ENCODE measurements at regions not wholly inside any gene's neighbourhood (a gene's known extent, or its start where the extent isn't known, plus 50 kb on each side); places are given as distances from the start of the nearest gene placed in this dataset.

- H3K27ac Mint-ChIP-seq, result no peak overlapping the region
- peaks cover 35% of the 10 kb centered on the region for H3K27me3 Mint-ChIP-seq
- no peak for ATAC-seq (replicated peaks)
- H3K4me1 Mint-ChIP-seq, result no peaks in the 10 kb centered on the region
- peaks cover 4% of the 10 kb centered on the region for H3K9me3 Mint-ChIP-seq
- H3K36me3 Mint-ChIP-seq (ENCODE audit: low read depth), result no peaks in the 10 kb centered on the region
- no peak overlapping the region for H3K4me3 Mint-ChIP-seq
These were observed 195.8 kb upstream of the TNP1 start for GRCh38 chr2:217055624-217056023.

GRCh38 chr2:217054791-217055190 is 194.9 kb upstream of the TNP1 start:
- Mint-ChIP-seq H3K4me3 (no peak overlapping the region), H3K36me3 (ENCODE audit: low read depth) (no peaks in the 10 kb centered on the region), H3K4me1 (no peaks in the 10 kb centered on the region), H3K9me3 (peaks cover 4% of the 10 kb centered on the region), H3K27ac (no peak overlapping the region), H3K27me3 (peaks cover 36% of the 10 kb centered on the region)
- no peak for ATAC-seq (replicated peaks)

GRCh38 chr2:217052856-217053577 is 193.2 kb upstream of the TNP1 start:
- Mint-ChIP-seq H3K36me3 (ENCODE audit: low read depth) (no peaks in the 10 kb centered on the region), H3K27me3 (peaks cover 42% of the 10 kb centered on the region), H3K9me3 (peaks cover 4% of the 10 kb centered on the region), H3K4me1 (no peaks in the 10 kb centered on the region), H3K4me3 (no peak overlapping the region), H3K27ac (no peak overlapping the region)
- ATAC-seq (replicated peaks), result no peak

- no peaks in the 10 kb centered on the region for H3K4me1 Mint-ChIP-seq
- H3K36me3 Mint-ChIP-seq (ENCODE audit: low read depth), result no peaks in the 10 kb centered on the region
- H3K27me3 Mint-ChIP-seq, result peaks cover 33% of the 10 kb centered on the region
- ATAC-seq (replicated peaks), result no peak
- no peak overlapping the region for H3K27ac Mint-ChIP-seq
- H3K4me3 Mint-ChIP-seq, result no peak overlapping the region
- H3K9me3 Mint-ChIP-seq, result peaks cover 4% of the 10 kb centered on the region
These were observed 191.6 kb upstream of the TNP1 start for GRCh38 chr2:217051416-217051815.

GRCh38 chr2:217049956-217050355 is 190.1 kb upstream of the TNP1 start:
- Mint-ChIP-seq H3K4me1 (no peaks in the 10 kb centered on the region), H3K4me3 (no peak overlapping the region), H3K9me3 (peaks cover 4% of the 10 kb centered on the region), H3K36me3 (ENCODE audit: low read depth) (no peaks in the 10 kb centered on the region), H3K27me3 (peaks cover 34% of the 10 kb centered on the region), H3K27ac (no peak overlapping the region)
- no peak for ATAC-seq (replicated peaks)

GRCh38 chr2:217049422-217049821 is 189.6 kb upstream of the TNP1 start:
- H3K9me3 Mint-ChIP-seq, result peaks cover 4% of the 10 kb centered on the region
- peaks cover 32% of the 10 kb centered on the region for H3K27me3 Mint-ChIP-seq
- H3K4me3 Mint-ChIP-seq, result no peak overlapping the region
- H3K27ac Mint-ChIP-seq, result no peak overlapping the region
- no peak for ATAC-seq (replicated peaks)
- H3K4me1 Mint-ChIP-seq, result no peaks in the 10 kb centered on the region
- H3K36me3 Mint-ChIP-seq (ENCODE audit: low read depth), result no peaks in the 10 kb centered on the region

- Mint-ChIP-seq H3K27ac (no peak overlapping the region), H3K9me3 (peaks cover 2% of the 10 kb centered on the region), H3K4me3 (no peak overlapping the region), H3K36me3 (ENCODE audit: low read depth) (no peaks in the 10 kb centered on the region), H3K27me3 (peaks cover 28% of the 10 kb centered on the region), H3K4me1 (no peaks in the 10 kb centered on the region)
- no peak for ATAC-seq (replicated peaks)
These were observed 188.9 kb upstream of the TNP1 start for GRCh38 chr2:217048730-217049129.

- ATAC-seq (replicated peaks), result no peak
- no peaks in the 10 kb centered on the region for H3K4me1 Mint-ChIP-seq
These were observed 187.8 kb upstream of the TNP1 start for GRCh38 chr2:217047631-217048030.

GRCh38 chr2:217047209-217047608 is 187.3 kb upstream of the TNP1 start:
- ATAC-seq (replicated peaks), result no peak
- H3K9me3 Mint-ChIP-seq, result no peaks in the 10 kb centered on the region
- H3K4me3 Mint-ChIP-seq, result no peak overlapping the region
- H3K36me3 Mint-ChIP-seq (ENCODE audit: low read depth), result no peaks in the 10 kb centered on the region
- H3K27ac Mint-ChIP-seq, result no peak overlapping the region
- H3K27me3 Mint-ChIP-seq, result peaks cover 20% of the 10 kb centered on the region
- H3K4me1 Mint-ChIP-seq, result no peaks in the 10 kb centered on the region

More at GRCh38 chr2:217047631-217048030, 187.8 kb upstream of the TNP1 start:
- Mint-ChIP-seq H3K27me3 (peaks cover 23% of the 10 kb centered on the region), H3K36me3 (ENCODE audit: low read depth) (no peaks in the 10 kb centered on the region), H3K4me3 (no peak overlapping the region), H3K27ac (no peak overlapping the region), H3K9me3 (no peaks in the 10 kb centered on the region)

- Mint-ChIP-seq H3K4me1 (no peaks in the 10 kb centered on the region), H3K27me3 (peaks cover 22% of the 10 kb centered on the region), H3K9me3 (no peaks in the 10 kb centered on the region), H3K27ac (no peak overlapping the region), H3K36me3 (ENCODE audit: low read depth) (no peaks in the 10 kb centered on the region), H3K4me3 (no peak overlapping the region)
- ATAC-seq (replicated peaks), result no peak
These were observed 186.0 kb upstream of the TNP1 start for GRCh38 chr2:217045700-217046475.

- H3K4me1 Mint-ChIP-seq, result no peaks in the 10 kb centered on the region
- no peak overlapping the region for H3K4me3 Mint-ChIP-seq
- ATAC-seq (replicated peaks), result no peak
- H3K9me3 Mint-ChIP-seq, result no peaks in the 10 kb centered on the region
- no peaks in the 10 kb centered on the region for H3K36me3 Mint-ChIP-seq (ENCODE audit: low read depth)
- peaks cover 6% of the 10 kb centered on the region for H3K27me3 Mint-ChIP-seq
- no peak overlapping the region for H3K27ac Mint-ChIP-seq
These were observed 180.2 kb upstream of the TNP1 start for GRCh38 chr2:217040099-217040498.

GRCh38 chr2:217038001-217038400 is 178.1 kb upstream of the TNP1 start:
- H3K4me1 Mint-ChIP-seq, result no peaks in the 10 kb centered on the region
- H3K9me3 Mint-ChIP-seq, result no peaks in the 10 kb centered on the region
- H3K4me3 Mint-ChIP-seq, result no peak overlapping the region
- no peak for ATAC-seq (replicated peaks)
- H3K27me3 Mint-ChIP-seq, result peaks cover 9% of the 10 kb centered on the region
- no peak overlapping the region for H3K27ac Mint-ChIP-seq
- no peaks in the 10 kb centered on the region for H3K36me3 Mint-ChIP-seq (ENCODE audit: low read depth)

GRCh38 chr2:217037353-217037752 is 177.5 kb upstream of the TNP1 start:
- no peaks in the 10 kb centered on the region for H3K4me1 Mint-ChIP-seq
- no peaks in the 10 kb centered on the region for H3K36me3 Mint-ChIP-seq (ENCODE audit: low read depth)
- no peak for ATAC-seq (replicated peaks)
- no peak overlapping the region for H3K4me3 Mint-ChIP-seq
- no peaks in the 10 kb centered on the region for H3K9me3 Mint-ChIP-seq
- peaks cover 9% of the 10 kb centered on the region for H3K27me3 Mint-ChIP-seq
- H3K27ac Mint-ChIP-seq, result no peak overlapping the region

GRCh38 chr2:217035967-217036366 is 176.1 kb upstream of the TNP1 start:
- Mint-ChIP-seq H3K36me3 (ENCODE audit: low read depth) (no peaks in the 10 kb centered on the region), H3K9me3 (peaks cover 4% of the 10 kb centered on the region), H3K4me1 (no peaks in the 10 kb centered on the region), H3K4me3 (no peak overlapping the region), H3K27ac (no peak overlapping the region), H3K27me3 (peaks cover 8% of the 10 kb centered on the region)
- no peak for ATAC-seq (replicated peaks)

GRCh38 chr2:217033186-217033585 is 173.3 kb upstream of the TNP1 start:
- peaks cover 7% of the 10 kb centered on the region for H3K9me3 Mint-ChIP-seq
- H3K36me3 Mint-ChIP-seq (ENCODE audit: low read depth), result no peaks in the 10 kb centered on the region
- H3K27ac Mint-ChIP-seq, result no peak overlapping the region
- peaks cover 13% of the 10 kb centered on the region for H3K27me3 Mint-ChIP-seq
- no peaks in the 10 kb centered on the region for H3K4me1 Mint-ChIP-seq
- H3K4me3 Mint-ChIP-seq, result no peak overlapping the region
- ATAC-seq (replicated peaks), result no peak

Measured in activated T-helper 17 cell treated with anti-CD3 and anti-CD28 coated beads, Interleukin-2, amount 50 U/mL, for 72 hours (primary cell).